ENCODE measurements at regions not wholly inside any gene's neighbourhood (a gene's known extent, or its start where the extent isn't known, plus 50 kb on each side); places are given as distances from the start of the nearest gene placed in this dataset.

- Histone ChIP-seq H3K27me3 (ENCODE audit: control insufficient read depth in 3 of 3, insufficient read depth in 3 of 3, low read depth in 1 of 3, low read length in 3 of 3) (no peaks in the 10 kb centered on the region), H3K36me3 (replicated peaks in 1 of 2; ENCODE audit: control insufficient read depth in 2 of 2, insufficient read depth in 2 of 2, low read length in 2 of 2) (no peaks in the 10 kb centered on the region), H4K8ac (ENCODE audit: low read depth, low read length) (no peak overlapping the region), H2AFZ (ENCODE audit: low read length) (no peak overlapping the region), H3K4me3 (ENCODE audit: low read length in 2 of 2) (no peak overlapping the region), H3K9ac (ENCODE audit: low read depth, low read length, poor library complexity) (no peak overlapping the region), H3K4ac (ENCODE audit: low read length) (no peak overlapping the region), H3K23ac (ENCODE audit: low read depth, low read length, poor library complexity) (no peak overlapping the region), H2BK120ac (ENCODE audit: low read depth, low read length) (no peak overlapping the region), H4K91ac (ENCODE audit: low read depth, low read length, poor library complexity) (no peak overlapping the region), H3K79me1 (ENCODE audit: low read depth, low read length) (no peaks in the 10 kb centered on the region), H3K14ac (ENCODE audit: low read length) (no peak overlapping the region), H2BK5ac (ENCODE audit: low read length) (no peak overlapping the region), H3K4me2 (ENCODE audit: insufficient read depth, low read length, poor library complexity, severe bottlenecking) (no peak overlapping the region), H3K18ac (ENCODE audit: low read length) (no peak overlapping the region), H2BK15ac (ENCODE audit: low read length) (no peak overlapping the region), H3K27ac (replicated peaks; ENCODE audit: low read length) (no peak overlapping the region), H3K4me1 (ENCODE audit: control insufficient read depth in 2 of 2, insufficient read depth in 1 of 2, low read depth in 1 of 2, low read length in 2 of 2) (no peaks in the 10 kb centered on the region), H3K9me3 (replicated peaks in 1 of 2; ENCODE audit: control insufficient read depth in 2 of 2, insufficient read depth in 1 of 2, low read depth in 1 of 2, low read length in 2 of 2) (no peaks in the 10 kb centered on the region), H2BK12ac (ENCODE audit: low read length) (no peak overlapping the region), H2AK5ac (ENCODE audit: low read depth, low read length) (no peak overlapping the region)
- no peak for DNase-seq (ENCODE audit: low spot score)
- no CpG with 5 or more reads among the region's 1 CpG for WGBS, 2 donors (ENCODE audit: extremely low coverage in 2 of 2, insufficient read length in 2 of 2, insufficient replicate concordance in 1 of 2)
These were observed 89.8 kb upstream of the GPRIN3 start for GRCh38 chr4:89397441-89397840.

- no peaks in the 10 kb centered on the region for H3K36me3 ChIP-seq (replicated peaks in 1 of 2; ENCODE audit: control insufficient read depth in 2 of 2, insufficient read depth in 2 of 2, low read length in 2 of 2)
These were observed 74.8 kb upstream of the GPRIN3 start for GRCh38 chr4:89382439-89382838.

GRCh38 chr4:89380980-89381379 lies 73.4 kb upstream of the GPRIN3 start:
- H4K91ac ChIP-seq (ENCODE audit: low read depth, low read length, poor library complexity), result no peak overlapping the region
- H2AK5ac ChIP-seq (ENCODE audit: low read depth, low read length), result no peak overlapping the region
- H2AFZ ChIP-seq (ENCODE audit: low read length), result no peak overlapping the region
- no peak for DNase-seq (ENCODE audit: low spot score)
- H3K27ac ChIP-seq (replicated peaks; ENCODE audit: low read length), result no peak overlapping the region
- no peaks in the 10 kb centered on the region for H3K27me3 ChIP-seq (ENCODE audit: control insufficient read depth in 3 of 3, insufficient read depth in 3 of 3, low read depth in 1 of 3, low read length in 3 of 3)
- no peak overlapping the region for H2BK12ac ChIP-seq (ENCODE audit: low read length)
- H3K18ac ChIP-seq (ENCODE audit: low read length), result no peak overlapping the region
- WGBS, 2 donors (ENCODE audit: extremely low coverage in 2 of 2, insufficient read length in 2 of 2, insufficient replicate concordance in 1 of 2), result no CpG with 5 or more reads among the region's 1 CpG
- peaks cover 0 to 2% of the 10 kb centered on the region in 2 donors for H3K4me1 ChIP-seq (ENCODE audit: control insufficient read depth in 2 of 2, insufficient read depth in 1 of 2, low read depth in 1 of 2, low read length in 2 of 2)
- H3K36me3 ChIP-seq (replicated peaks in 1 of 2; ENCODE audit: control insufficient read depth in 2 of 2, insufficient read depth in 2 of 2, low read length in 2 of 2), result no peaks in the 10 kb centered on the region
- no peak overlapping the region for H2BK15ac ChIP-seq (ENCODE audit: low read length)
- no peaks in the 10 kb centered on the region for H3K9me3 ChIP-seq (replicated peaks in 1 of 2; ENCODE audit: control insufficient read depth in 2 of 2, insufficient read depth in 1 of 2, low read depth in 1 of 2, low read length in 2 of 2)
- no peak overlapping the region for H3K4ac ChIP-seq (ENCODE audit: low read length)
- no peak overlapping the region for H2BK5ac ChIP-seq (ENCODE audit: low read length)
- H3K23ac ChIP-seq (ENCODE audit: low read depth, low read length, poor library complexity), result no peak overlapping the region
- H3K14ac ChIP-seq (ENCODE audit: low read length), result no peak overlapping the region
- H2BK120ac ChIP-seq (ENCODE audit: low read depth, low read length), result no peak overlapping the region
- no peaks in the 10 kb centered on the region for H3K79me1 ChIP-seq (ENCODE audit: low read depth, low read length)
- no peak overlapping the region for H3K4me3 ChIP-seq (ENCODE audit: low read length in 2 of 2)
- H4K8ac ChIP-seq (ENCODE audit: low read depth, low read length), result no peak overlapping the region
- H3K4me2 ChIP-seq (ENCODE audit: insufficient read depth, low read length, poor library complexity, severe bottlenecking), result no peak overlapping the region
- no peak overlapping the region for H3K9ac ChIP-seq (ENCODE audit: low read depth, low read length, poor library complexity)

More at GRCh38 chr4:89382439-89382838, 74.8 kb upstream of the GPRIN3 start:
- H3K4me2 ChIP-seq (ENCODE audit: insufficient read depth, low read length, poor library complexity, severe bottlenecking), result no peak overlapping the region
- H3K18ac ChIP-seq (ENCODE audit: low read length), result no peak overlapping the region
- H3K23ac ChIP-seq (ENCODE audit: low read depth, low read length, poor library complexity), result no peak overlapping the region
- no peak overlapping the region for H2BK15ac ChIP-seq (ENCODE audit: low read length)
- H2AK5ac ChIP-seq (ENCODE audit: low read depth, low read length), result no peak overlapping the region
- H3K4me1 ChIP-seq (ENCODE audit: control insufficient read depth in 2 of 2, insufficient read depth in 1 of 2, low read depth in 1 of 2, low read length in 2 of 2), result peaks cover 0 to 2% of the 10 kb centered on the region in 2 donors
- H2BK5ac ChIP-seq (ENCODE audit: low read length), result no peak overlapping the region
- no peak overlapping the region for H4K8ac ChIP-seq (ENCODE audit: low read depth, low read length)
- no peak overlapping the region for H3K14ac ChIP-seq (ENCODE audit: low read length)
- H3K79me1 ChIP-seq (ENCODE audit: low read depth, low read length), result no peaks in the 10 kb centered on the region
- H3K4ac ChIP-seq (ENCODE audit: low read length), result no peak overlapping the region
- H3K9ac ChIP-seq (ENCODE audit: low read depth, low read length, poor library complexity), result no peak overlapping the region
- H4K91ac ChIP-seq (ENCODE audit: low read depth, low read length, poor library complexity), result no peak overlapping the region
- no peak overlapping the region for H3K4me3 ChIP-seq (ENCODE audit: low read length in 2 of 2)
- H2BK12ac ChIP-seq (ENCODE audit: low read length), result no peak overlapping the region
- DNase-seq (ENCODE audit: low spot score), result no peak
- H3K27me3 ChIP-seq (ENCODE audit: control insufficient read depth in 3 of 3, insufficient read depth in 3 of 3, low read depth in 1 of 3, low read length in 3 of 3), result no peaks in the 10 kb centered on the region
- WGBS, 2 donors (ENCODE audit: extremely low coverage in 2 of 2, insufficient read length in 2 of 2, insufficient replicate concordance in 1 of 2), result no CpG with 5 or more reads among the region's 2 CpGs
- no peak overlapping the region for H2AFZ ChIP-seq (ENCODE audit: low read length)
- H3K9me3 ChIP-seq (replicated peaks in 1 of 2; ENCODE audit: control insufficient read depth in 2 of 2, insufficient read depth in 1 of 2, low read depth in 1 of 2, low read length in 2 of 2), result no peaks in the 10 kb centered on the region
- no peak overlapping the region for H2BK120ac ChIP-seq (ENCODE audit: low read depth, low read length)
- no peak overlapping the region for H3K27ac ChIP-seq (replicated peaks; ENCODE audit: low read length)

GRCh38 chr4:89379511-89380044 lies 72.0 kb upstream of the GPRIN3 start:
- no CpG with 5 or more reads among the region's 1 CpG for WGBS, 2 donors (ENCODE audit: extremely low coverage in 2 of 2, insufficient read length in 2 of 2, insufficient replicate concordance in 1 of 2)
- Histone ChIP-seq H4K91ac (ENCODE audit: low read depth, low read length, poor library complexity) (no peak overlapping the region), H2BK15ac (ENCODE audit: low read length) (no peak overlapping the region), H3K27ac (replicated peaks; ENCODE audit: low read length) (no peak overlapping the region), H3K4me2 (ENCODE audit: insufficient read depth, low read length, poor library complexity, severe bottlenecking) (no peak overlapping the region), H3K18ac (ENCODE audit: low read length) (no peak overlapping the region), H4K8ac (ENCODE audit: low read depth, low read length) (no peak overlapping the region), H3K36me3 (replicated peaks in 1 of 2; ENCODE audit: control insufficient read depth in 2 of 2, insufficient read depth in 2 of 2, low read length in 2 of 2) (no peaks in the 10 kb centered on the region), H3K4me1 (ENCODE audit: control insufficient read depth in 2 of 2, insufficient read depth in 1 of 2, low read depth in 1 of 2, low read length in 2 of 2) (peaks cover 0 to 2% of the 10 kb centered on the region in 2 donors), H2AFZ (ENCODE audit: low read length) (no peak overlapping the region), H3K4ac (ENCODE audit: low read length) (no peak overlapping the region), H2BK5ac (ENCODE audit: low read length) (no peak overlapping the region), H3K9me3 (replicated peaks in 1 of 2; ENCODE audit: control insufficient read depth in 2 of 2, insufficient read depth in 1 of 2, low read depth in 1 of 2, low read length in 2 of 2) (no peaks in the 10 kb centered on the region), H2AK5ac (ENCODE audit: low read depth, low read length) (no peak overlapping the region), H3K14ac (ENCODE audit: low read length) (no peak overlapping the region), H3K23ac (ENCODE audit: low read depth, low read length, poor library complexity) (no peak overlapping the region), H2BK12ac (ENCODE audit: low read length) (no peak overlapping the region), H3K4me3 (ENCODE audit: low read length in 2 of 2) (no peak overlapping the region), H3K9ac (ENCODE audit: low read depth, low read length, poor library complexity) (no peak overlapping the region), H2BK120ac (ENCODE audit: low read depth, low read length) (no peak overlapping the region), H3K27me3 (ENCODE audit: control insufficient read depth in 3 of 3, insufficient read depth in 3 of 3, low read depth in 1 of 3, low read length in 3 of 3) (no peaks in the 10 kb centered on the region), H3K79me1 (ENCODE audit: low read depth, low read length) (no peaks in the 10 kb centered on the region)
- DNase-seq (ENCODE audit: low spot score), result no peak

All from neuronal stem cell (in vitro differentiated cells).